HS-27A (cell line): ENCODE measurements at regions not wholly inside any gene's neighbourhood (a gene's known extent, or its start where the extent isn't known, plus 50 kb on each side); places are given as distances from the start of the nearest gene placed in this dataset.
"Not testable (repeated sequence)": the region's sequence is repeated elsewhere in the genome, so short reads cannot be mapped to it uniquely, and the experiment has no call there.

Experiments
- DNase-seq: peaks from one replicate; pipeline ENCODE4 v3.0.0-alpha.2; 2012; ENCODE audit warnings: low read depth, missing footprints

DNA sequence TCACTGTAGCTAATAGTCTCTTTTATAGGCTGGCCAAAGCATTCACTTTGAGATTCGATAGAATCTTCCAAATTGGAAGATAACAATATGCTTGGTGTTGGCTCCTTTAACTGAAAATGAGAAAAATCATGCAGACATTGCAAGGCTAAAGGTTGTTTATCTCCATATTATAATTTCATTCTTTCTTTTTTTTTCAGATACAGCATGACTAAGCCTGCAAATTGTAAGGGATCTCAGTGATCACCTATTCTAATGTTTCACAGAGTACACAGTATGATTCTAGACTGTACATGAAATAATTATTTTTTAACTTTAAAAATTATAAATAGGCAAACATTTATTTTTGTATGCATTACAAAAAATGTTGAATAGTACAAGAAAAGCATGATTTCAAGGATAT, 451.7 kb upstream of the DDI1 start:
- no peak for DNase-seq

DNA sequence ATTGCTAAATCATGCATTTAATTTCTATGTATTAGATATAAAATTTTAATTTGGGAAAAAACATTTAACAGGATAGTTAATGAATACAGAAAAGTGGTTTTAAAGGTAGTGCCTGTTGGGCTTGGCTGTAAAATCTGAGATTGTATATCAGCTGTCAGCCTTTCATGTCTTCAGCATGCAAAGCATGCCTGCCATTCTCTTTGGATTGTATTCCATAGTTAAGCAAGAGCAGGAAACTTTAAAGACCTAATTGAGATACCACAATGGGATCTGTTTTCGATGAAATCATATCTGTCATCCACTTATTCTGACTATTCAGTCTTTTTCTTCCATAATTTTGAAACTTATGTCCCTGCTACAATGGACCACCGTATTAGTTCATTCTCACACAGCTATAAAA, 451.0 kb upstream of the DDI1 start:
- no peak for DNase-seq

- no peak for DNase-seq
Observed at GRCh38 chr11:103585911-103586310, 450.5 kb upstream of the DDI1 start.

- no peak for DNase-seq
Observed at GRCh38 chr11:103586756-103587155, 449.7 kb upstream of the DDI1 start.

DNA sequence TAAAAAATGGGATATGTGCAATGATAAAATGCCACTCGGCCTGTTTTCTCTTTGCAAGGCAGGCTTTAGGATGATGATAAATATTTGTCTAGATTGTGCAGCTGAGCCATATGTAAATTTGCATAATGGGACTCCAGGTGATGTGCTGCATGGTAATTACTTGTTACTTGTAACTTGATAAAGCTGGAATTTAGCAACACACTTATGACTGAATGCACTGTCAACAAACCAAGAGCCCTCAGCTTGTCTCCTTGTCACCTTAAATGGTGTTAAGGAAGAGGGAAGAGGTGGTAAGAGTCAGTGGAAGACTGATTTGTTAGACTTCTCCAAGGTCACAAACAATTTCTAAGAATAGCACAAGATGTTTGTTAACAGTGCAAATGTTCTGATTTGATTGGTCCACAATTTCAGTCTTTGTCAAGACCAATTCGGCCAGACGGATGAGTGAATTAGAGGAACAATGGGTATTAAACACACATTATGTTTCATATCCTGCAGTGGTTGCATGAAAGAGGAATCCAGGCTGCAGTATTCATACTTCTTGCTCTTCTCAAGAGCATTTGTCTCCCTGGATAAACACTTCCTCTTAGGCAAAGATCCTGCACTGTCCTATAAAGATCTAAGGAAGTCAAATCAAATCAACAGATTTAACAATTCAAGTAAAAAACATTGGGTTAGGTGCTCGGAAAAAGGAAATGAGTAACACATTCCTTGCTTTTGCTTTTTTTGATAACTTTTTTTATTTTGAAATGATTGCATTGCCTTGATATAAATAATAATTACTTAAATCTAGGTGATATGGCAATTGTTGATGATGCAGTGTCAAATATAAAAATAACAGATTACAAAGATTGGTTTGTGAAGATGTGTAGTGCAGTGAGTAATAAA, 448.3 kb upstream of the DDI1 start:
- no peak for DNase-seq

GRCh38 chr11:103591554-103591953, 444.9 kb upstream of the DDI1 start:
- DNase-seq: no peak

DNA sequence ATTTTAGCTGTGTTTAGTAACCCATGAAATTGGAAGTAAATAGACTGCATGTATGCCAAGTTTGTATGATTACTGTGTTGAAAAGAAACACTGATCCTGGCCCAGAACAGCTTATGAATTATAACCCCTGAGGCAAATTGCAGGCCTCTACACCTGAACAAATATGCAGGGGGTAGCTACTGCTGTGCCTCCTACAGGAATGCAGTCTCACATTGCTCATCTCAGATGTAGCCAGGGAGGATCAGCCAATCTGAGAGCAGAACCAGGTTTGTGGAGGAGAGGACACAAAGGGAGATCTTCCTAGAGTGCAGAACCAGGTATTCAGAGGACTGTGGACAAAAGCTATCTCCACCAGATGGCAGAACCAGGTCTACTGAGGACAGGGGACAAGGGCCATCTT, 442.2 kb upstream of the DDI1 start:
- DNase-seq: no peak

DNA sequence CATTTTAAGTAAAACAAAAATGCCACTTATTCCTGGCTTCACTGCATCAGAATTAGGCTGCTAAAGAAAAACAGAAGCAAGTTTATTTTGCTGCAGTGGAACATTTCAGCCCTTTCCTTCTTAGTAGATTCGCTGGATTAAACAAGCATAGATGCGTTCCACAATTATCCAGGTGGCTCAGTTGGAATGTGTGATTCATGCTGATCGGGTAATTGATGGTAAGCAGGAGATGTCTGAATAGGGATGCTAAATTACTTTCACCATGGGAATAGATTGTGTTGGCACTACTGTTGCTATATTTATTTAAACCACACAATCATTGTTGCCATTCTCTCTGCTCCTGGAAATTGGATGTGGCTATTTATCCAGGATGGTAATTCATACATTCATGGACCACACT, 440.1 kb upstream of the DDI1 start:
- no peak for DNase-seq

DNA sequence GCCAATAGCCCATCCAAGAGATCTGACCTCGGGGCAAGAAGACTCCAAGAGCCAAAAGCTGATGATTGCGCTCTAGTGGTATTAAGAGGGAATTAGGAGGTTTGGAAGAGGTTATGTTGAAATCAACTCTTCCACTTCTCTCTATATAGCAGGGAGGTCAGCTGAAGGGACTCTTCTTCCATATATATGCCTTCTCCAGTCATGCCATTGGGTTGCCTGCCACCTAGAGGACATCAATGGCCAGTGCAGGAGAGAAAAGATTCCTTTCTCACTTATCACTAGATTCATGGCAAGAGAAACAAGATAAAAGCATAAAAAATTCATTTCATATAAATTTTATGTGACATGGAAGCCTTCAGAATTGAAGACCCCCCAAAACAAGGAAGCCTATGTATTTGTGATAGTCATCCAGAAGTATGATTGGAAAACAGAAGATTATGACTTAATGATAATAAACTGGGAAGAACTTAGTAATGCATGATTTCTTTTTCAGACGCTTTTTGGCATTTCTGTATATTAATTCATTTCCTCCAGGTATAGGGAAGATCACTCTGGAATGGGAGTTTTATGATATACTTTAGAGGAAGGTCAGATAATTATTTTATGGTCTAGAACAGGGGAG, 435.1 kb upstream of the DDI1 start:
- no peak for DNase-seq

- no peak for DNase-seq
Observed at GRCh38 chr11:103602840-103603239, 433.6 kb upstream of the DDI1 start.

- DNase-seq: no peak
Observed at GRCh38 chr11:103604310-103604709, 432.1 kb upstream of the DDI1 start.

DNA sequence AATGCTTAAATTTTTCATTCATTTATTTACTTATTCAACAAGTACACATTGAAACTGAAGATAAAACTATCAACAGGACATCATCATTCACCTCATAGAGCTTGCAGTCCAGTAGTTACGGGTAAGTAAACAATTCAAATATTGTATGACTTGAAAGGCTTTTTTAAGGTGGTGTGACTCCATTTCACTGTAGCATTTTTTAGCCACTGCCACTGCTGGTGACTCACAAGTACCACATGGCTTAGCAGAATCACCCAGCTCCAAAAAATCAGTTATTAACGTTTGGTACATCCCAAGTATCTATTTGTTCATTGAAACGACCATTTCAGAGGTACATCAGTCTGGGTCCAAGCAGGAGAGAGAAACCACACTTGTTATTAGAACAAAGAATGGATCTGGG, 427.9 kb upstream of the DDI1 start:
- no peak for DNase-seq

DNA sequence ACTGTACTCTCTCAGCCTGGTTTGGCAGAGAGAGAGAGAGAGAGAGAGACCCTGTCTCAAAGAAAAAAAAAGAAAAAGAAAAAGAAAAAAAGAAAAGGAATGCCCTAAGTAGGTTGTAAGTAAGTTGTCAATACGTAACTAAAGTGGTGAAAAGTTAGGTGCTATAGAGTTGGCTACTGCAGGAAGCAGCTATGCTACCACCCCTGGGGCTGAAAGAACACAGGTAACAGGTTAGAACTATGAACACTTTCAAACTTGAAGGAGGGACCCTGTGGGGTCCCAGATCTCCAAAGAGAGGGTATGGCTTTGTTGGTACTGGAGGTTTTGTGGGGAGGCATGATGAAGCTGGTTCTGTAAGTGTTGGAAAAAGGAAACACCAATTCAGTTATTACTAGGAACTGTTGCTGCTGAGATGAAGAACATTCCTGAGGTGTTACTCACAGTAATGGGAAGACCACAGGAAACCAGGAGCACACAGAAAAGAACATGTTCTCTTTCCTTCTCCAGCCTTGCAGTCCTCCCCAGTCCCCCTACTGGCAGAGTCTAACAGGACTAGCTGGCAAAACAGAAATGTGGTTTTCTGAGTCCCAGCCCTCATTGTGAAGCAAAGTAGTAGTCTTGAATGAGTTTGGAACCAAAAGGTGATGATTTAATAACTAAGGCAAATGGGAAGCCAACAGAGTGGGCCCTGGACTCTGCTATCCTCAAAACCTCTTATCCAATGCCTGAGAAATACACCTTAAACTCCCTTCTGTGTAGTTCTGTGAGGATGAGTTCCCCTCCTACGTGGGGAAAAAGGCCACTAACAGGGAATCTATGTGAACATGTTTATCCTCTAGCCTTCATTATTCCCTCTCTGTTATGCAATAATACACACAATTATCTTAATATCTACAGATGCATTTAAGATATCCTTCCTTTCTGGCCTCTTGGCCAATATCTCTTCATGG, 427.0 kb upstream of the DDI1 start:
- DNase-seq: peak; percentile 58

DNA sequence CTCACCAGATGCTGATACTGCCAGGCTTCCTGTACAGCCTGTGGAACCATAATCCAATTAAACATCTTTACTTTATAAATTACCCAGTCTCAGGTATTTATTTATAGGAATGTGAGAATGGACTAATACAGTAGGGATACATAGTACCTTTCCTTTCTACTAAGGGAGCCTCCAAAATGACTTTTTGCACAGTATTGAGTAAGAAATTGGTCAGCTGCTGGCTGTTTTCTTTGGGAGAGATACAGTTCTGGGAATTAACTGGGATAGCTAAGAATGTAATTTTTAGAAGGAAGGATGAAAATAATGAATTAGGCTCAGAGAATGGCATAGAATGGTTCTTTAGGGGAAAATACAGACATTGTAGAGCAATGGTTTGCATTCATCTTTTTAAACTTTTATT, 426.0 kb upstream of the DDI1 start:
- no peak for DNase-seq

GRCh38 chr11:103611526-103612260, 424.7 kb upstream of the DDI1 start:
- not testable (repeated sequence) for DNase-seq

GRCh38 chr11:103612451-103612850, 424.0 kb upstream of the DDI1 start:
- not testable (repeated sequence) for DNase-seq

DNA sequence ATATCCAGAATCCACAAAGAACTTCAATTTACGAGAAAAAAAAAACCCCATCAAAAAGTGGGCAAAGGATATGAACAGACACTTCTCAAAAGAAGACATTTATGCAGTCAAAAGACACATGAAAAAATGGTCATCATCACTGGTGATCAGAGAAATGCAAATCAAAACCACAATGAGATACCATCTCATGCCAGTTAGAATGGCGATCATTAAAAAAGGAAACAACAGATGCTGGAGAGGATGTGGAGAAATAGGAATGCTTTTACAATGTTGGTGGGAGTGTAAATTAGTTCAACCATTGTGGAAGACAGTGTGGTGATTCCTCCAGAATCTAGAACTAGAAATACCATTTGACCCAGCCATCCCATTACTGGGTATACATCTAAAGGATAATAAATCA, 419.9 kb upstream of the DDI1 start:
- not testable (repeated sequence) for DNase-seq

GRCh38 chr11:103618528-103618927, 417.9 kb upstream of the DDI1 start:
- no peak for DNase-seq

GRCh38 chr11:103619480-103619879, 417.0 kb upstream of the DDI1 start:
- no peak for DNase-seq

- no peak for DNase-seq
Observed at GRCh38 chr11:103619938-103620337, 416.5 kb upstream of the DDI1 start.

GRCh38 chr11:103622296-103622695, 414.1 kb upstream of the DDI1 start:
- DNase-seq: no peak

GRCh38 chr11:103623933-103624332, 412.5 kb upstream of the DDI1 start:
- no peak for DNase-seq
